Neuronal stem cell (in vitro differentiated cells): ENCODE measurements at regions not wholly inside any gene's neighbourhood (a gene's known extent, or its start where the extent isn't known, plus 50 kb on each side); places are given as distances from the start of the nearest gene placed in this dataset.

Experiments used
- DNase-seq: peaks from one replicate; pipeline ENCODE4 v3.0.0-alpha.2; 2013; ENCODE audit warnings: low spot score
- H2AFZ ChIP-seq: one replicate; pipeline ENCODE4 v1.6.1; 2013; ENCODE audit warnings: mild to moderate bottlenecking, low read length, inconsistent platforms
- H2AK5ac ChIP-seq: 2 replicates; pipeline ENCODE4 v1.6.1; 2013; ENCODE audit warnings: low read depth, mild to moderate bottlenecking, inconsistent platforms, low read length, moderate library complexity, mixed read lengths
- H2BK120ac ChIP-seq: 2 replicates; pipeline ENCODE4 v1.6.1; 2013; ENCODE audit warnings: low read depth, mild to moderate bottlenecking, inconsistent platforms, low read length, moderate library complexity, mixed read lengths
- H2BK12ac ChIP-seq: one replicate; pipeline ENCODE4 v1.6.1; 2013; ENCODE audit warnings: low read length, inconsistent platforms
- H2BK15ac ChIP-seq: 2 replicates; pipeline ENCODE4 v1.6.1; 2013; ENCODE audit warnings: mild to moderate bottlenecking, low read length, inconsistent platforms, mixed read lengths
- H2BK5ac ChIP-seq: one replicate; pipeline ENCODE4 v1.6.1; 2013; ENCODE audit warnings: inconsistent platforms, mild to moderate bottlenecking, low read length, moderate library complexity
- H3K14ac ChIP-seq: one replicate; pipeline ENCODE4 v1.6.1; 2013; ENCODE audit warnings: low read length, inconsistent platforms
- H3K18ac ChIP-seq: 2 replicates; pipeline ENCODE4 v1.6.1; 2013; ENCODE audit warnings: low read length, inconsistent platforms
- H3K23ac ChIP-seq: 2 replicates; pipeline ENCODE4 v1.6.1; 2013; ENCODE audit warnings: low read depth, mild to moderate bottlenecking, mixed read lengths, low read length, inconsistent platforms; ENCODE audit not compliant: poor library complexity
- H3K27ac ChIP-seq: replicated peaks from 3 replicates; pipeline ENCODE4 v1.5.1; 2013; ENCODE audit warnings: low read length, inconsistent platforms
- H3K27me3 ChIP-seq, 3 experiments: 2 replicates each; pipeline ENCODE4 v1.6.1; 2013; ENCODE audit warnings: low read length in 3 of 3, mild to moderate bottlenecking in 2 of 3, inconsistent platforms in 1 of 3, low read depth in 1 of 3, mixed read lengths in 1 of 3, moderate library complexity in 1 of 3; ENCODE audit not compliant: control insufficient read depth in 3 of 3, insufficient read depth in 3 of 3
- H3K36me3 ChIP-seq, 2 donors: replicated peaks in 1 of 2; 2 replicates each; pipeline ENCODE4 v1.6.1; 2013; ENCODE audit warnings: low read length in 2 of 2; ENCODE audit not compliant: control insufficient read depth in 2 of 2, insufficient read depth in 2 of 2
- H3K4ac ChIP-seq: 2 replicates; pipeline ENCODE4 v1.6.1; 2013; ENCODE audit warnings: inconsistent platforms, mild to moderate bottlenecking, low read length, moderate library complexity
- H3K4me1 ChIP-seq, 2 donors: 1 replicate in 1 of 2; 2 replicates in 1 of 2; pipeline ENCODE4 v1.6.1; 2013; ENCODE audit warnings: low read length in 2 of 2, low read depth in 1 of 2; ENCODE audit not compliant: control insufficient read depth in 2 of 2, insufficient read depth in 1 of 2
- H3K4me2 ChIP-seq: one replicate; pipeline ENCODE4 v1.6.1; 2013; ENCODE audit warnings: mild to moderate bottlenecking, low read length, inconsistent platforms; ENCODE audit not compliant: insufficient read depth, poor library complexity, severe bottlenecking
- H3K4me3 ChIP-seq, 2 donors: 2 replicates each; pipeline ENCODE4 v1.5.1; 2013; ENCODE audit warnings: low read length in 2 of 2, mild to moderate bottlenecking in 2 of 2, inconsistent platforms in 1 of 2, moderate library complexity in 1 of 2
- H3K79me1 ChIP-seq: one replicate; pipeline ENCODE4 v1.6.1; 2013; ENCODE audit warnings: low read depth, mild to moderate bottlenecking, inconsistent platforms, low read length, moderate library complexity
- H3K9ac ChIP-seq: one replicate; pipeline ENCODE4 v1.6.1; 2013; ENCODE audit warnings: mild to moderate bottlenecking, low read depth, low read length, inconsistent platforms; ENCODE audit not compliant: poor library complexity
- H3K9me3 ChIP-seq, 2 donors: replicated peaks in 1 of 2; 2 replicates each; pipeline versions ENCODE3 to v1.6.1; 2013; ENCODE audit warnings: low read length in 2 of 2, mild to moderate bottlenecking in 2 of 2, inconsistent platforms in 1 of 2, low read depth in 1 of 2, mixed read lengths in 1 of 2, moderate library complexity in 1 of 2; ENCODE audit not compliant: control insufficient read depth in 2 of 2, insufficient read depth in 1 of 2
- H4K8ac ChIP-seq: one replicate; pipeline ENCODE4 v1.6.1; 2013; ENCODE audit warnings: low read depth, mild to moderate bottlenecking, inconsistent platforms, low read length, moderate library complexity
- H4K91ac ChIP-seq: one replicate; pipeline ENCODE4 v1.6.1; 2013; ENCODE audit warnings: low read length, low read depth, mild to moderate bottlenecking, inconsistent platforms; ENCODE audit not compliant: poor library complexity
- WGBS, 2 donors: extraction: QIAGEN DNeasy Blood & Tissue Kit; methylation state at CpG; one replicate each; pipeline ENCODE4 v1.1.7; 2013; ENCODE audit warnings: missing lambda C conversion rate in 2 of 2, mixed read lengths in 1 of 2; ENCODE audit not compliant: insufficient read length in 2 of 2, insufficient replicate concordance in 1 of 2; ENCODE audit errors: extremely low coverage in 2 of 2; 5-methylcytosine and 5-hydroxymethylcytosine counted together

DNA sequence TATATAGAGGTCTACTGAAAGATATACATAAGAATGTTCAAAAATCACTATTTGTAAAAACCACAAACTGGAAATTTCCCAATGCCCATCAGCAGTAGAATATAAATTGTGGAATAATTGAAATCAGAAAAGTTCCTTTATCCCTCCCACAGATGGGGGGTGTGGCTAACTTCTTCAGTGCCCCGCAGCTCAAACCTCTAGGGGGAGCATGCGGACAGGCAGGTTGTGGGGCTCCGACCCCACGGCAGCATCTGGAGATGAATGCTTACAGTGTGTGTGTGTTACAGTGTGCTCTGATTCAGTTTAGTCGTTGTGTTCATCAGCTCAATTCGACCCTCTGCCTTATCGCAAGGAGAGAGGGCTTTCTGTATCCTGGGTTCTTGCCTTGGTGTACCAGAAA is 262.1 kb upstream of the LRRC7 start:
- Histone ChIP-seq H2BK120ac (no peak overlapping the region), H3K27me3 (no peaks in the 10 kb centered on the region), H3K14ac (no peak overlapping the region), H2BK5ac (no peak overlapping the region), H3K9ac (no peak overlapping the region), H3K4ac (no peak overlapping the region), H4K8ac (no peak overlapping the region), H3K4me2 (no peak overlapping the region), H3K23ac (no peak overlapping the region), H3K4me1 (no peaks in the 10 kb centered on the region), H3K4me3 (no peak overlapping the region), H2BK15ac (no peak overlapping the region), H3K36me3 (no peaks in the 10 kb centered on the region), H2AK5ac (no peak overlapping the region), H2BK12ac (no peak overlapping the region), H3K18ac (no peak overlapping the region), H3K9me3 (no peaks in the 10 kb centered on the region), H4K91ac (no peak overlapping the region), H2AFZ (no peak overlapping the region), H3K79me1 (no peaks in the 10 kb centered on the region), H3K27ac (no peak overlapping the region)
- no peak for DNase-seq
- no CpG with 5 or more reads among the region's 7 CpGs for WGBS, 2 donors

DNA sequence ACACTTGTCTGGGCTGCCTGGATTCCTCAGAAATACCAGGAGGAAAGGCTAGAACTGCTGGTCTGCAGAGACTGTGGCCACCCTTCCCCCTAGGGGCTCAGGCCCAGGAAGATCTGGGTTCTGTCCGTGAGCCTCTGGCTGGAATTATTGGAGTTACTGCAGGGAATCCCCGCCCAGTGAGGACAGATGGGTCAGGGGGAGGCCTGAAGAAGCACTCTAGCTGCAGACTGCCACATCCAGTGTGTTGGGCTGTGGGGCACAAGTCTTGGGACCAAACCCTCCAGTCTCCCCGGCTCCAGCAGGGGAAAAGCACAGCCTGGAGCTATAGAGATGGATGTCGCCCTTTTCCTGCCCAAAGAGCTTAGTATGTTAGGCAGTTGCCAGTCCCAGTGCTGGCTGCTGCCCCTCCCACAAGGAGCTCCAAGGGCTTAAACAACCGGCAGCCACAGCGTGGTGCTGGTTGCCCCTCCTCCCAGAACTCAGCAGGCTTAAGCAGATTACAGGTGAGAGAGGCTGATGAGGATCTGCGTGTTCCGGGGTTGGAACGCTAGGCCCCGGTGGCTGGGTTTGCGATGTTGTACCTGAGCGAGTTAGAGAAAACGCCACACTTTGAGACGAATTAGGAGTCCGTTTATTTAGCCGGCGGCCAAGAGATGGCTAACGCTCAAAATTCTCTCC is 255.5 kb upstream of the LRRC7 start:
- Histone ChIP-seq H3K18ac (peak overlapping the region; percentile 71), H4K91ac (no peak overlapping the region), H2AK5ac (peak overlapping the region; percentile 37), H2BK15ac (no peak overlapping the region), H3K4ac (no peak overlapping the region), H3K27ac (no peak overlapping the region), H3K9ac (no peak overlapping the region), H3K14ac (no peak overlapping the region), H3K23ac (peak overlapping the region; percentile 65), H4K8ac (no peak overlapping the region), H3K4me1 (peaks cover 6% of the 10 kb centered on the region in 2 donors), H3K79me1 (no peaks in the 10 kb centered on the region), H3K27me3 (no peaks in the 10 kb centered on the region), H2BK5ac (no peak overlapping the region), H3K4me3 (no peak overlapping the region), H3K9me3 (no peaks in the 10 kb centered on the region), H3K36me3 (no peaks in the 10 kb centered on the region), H2AFZ (no peak overlapping the region), H2BK120ac (no peak overlapping the region), H2BK12ac (no peak overlapping the region), H3K4me2 (no peak overlapping the region)
- no CpG with 5 or more reads among the region's 18 CpGs for WGBS, 2 donors
- DNase-seq, result no peak

DNA sequence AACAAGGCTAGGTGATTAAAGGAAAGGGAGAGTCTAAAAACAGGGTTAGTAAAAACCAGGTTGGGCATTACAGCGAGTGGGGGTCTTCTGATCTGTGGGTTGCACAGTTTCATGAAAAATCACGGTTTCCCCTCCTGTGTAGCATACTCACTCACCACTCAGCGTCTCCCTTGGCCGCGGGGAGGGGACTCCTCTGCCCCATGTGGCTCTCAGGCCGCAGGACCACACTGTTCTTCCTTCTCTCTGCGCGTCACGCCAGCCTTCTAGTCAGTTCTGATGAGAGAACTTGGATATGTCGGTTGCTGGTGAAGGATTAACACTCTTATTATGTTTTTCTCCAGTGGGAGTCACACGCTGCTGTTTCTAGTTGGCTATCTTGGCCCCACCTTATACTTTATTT is 254.6 kb upstream of the LRRC7 start:
- Histone ChIP-seq H3K9ac (no peak overlapping the region), H3K4me1 (peaks cover 6% of the 10 kb centered on the region in 2 donors), H3K36me3 (no peaks in the 10 kb centered on the region), H4K91ac (no peak overlapping the region), H3K18ac (peak overlapping the region; percentile 9), H3K27ac (no peak overlapping the region), H2BK5ac (no peak overlapping the region), H3K14ac (no peak overlapping the region), H2AFZ (no peak overlapping the region), H3K9me3 (no peaks in the 10 kb centered on the region), H2BK120ac (no peak overlapping the region), H3K23ac (no peak overlapping the region), H4K8ac (no peak overlapping the region), H3K79me1 (no peaks in the 10 kb centered on the region), H2BK12ac (no peak overlapping the region), H3K4me2 (no peak overlapping the region), H3K4ac (no peak overlapping the region), H3K27me3 (no peaks in the 10 kb centered on the region), H2AK5ac (no peak overlapping the region), H2BK15ac (no peak overlapping the region), H3K4me3 (no peak overlapping the region)
- WGBS, 2 donors, result no CpG with 5 or more reads among the region's 11 CpGs
- no peak for DNase-seq

DNA sequence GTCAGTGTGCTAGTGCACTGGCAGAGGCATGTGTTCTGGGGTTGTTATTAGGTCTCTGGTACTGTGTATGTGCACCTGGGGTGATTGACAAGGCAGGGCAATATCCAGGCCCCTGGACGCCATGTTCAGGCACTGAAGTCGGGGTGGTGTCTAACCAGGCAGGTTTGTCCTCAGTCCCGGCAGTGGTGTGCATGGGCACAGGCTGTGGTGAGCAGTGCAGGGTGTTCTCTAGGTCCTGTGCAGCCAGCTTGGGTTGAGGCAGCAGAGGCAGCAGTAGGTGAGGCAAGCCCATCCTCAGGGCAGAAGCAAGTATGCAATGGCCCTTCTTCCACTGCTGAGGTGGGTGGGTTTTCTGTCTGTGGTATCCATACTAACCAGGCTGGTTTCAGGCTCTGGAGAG is 252.3 kb upstream of the LRRC7 start:
- H3K4me3 ChIP-seq, result peak overlapping the region in 1 of 2 donors; percentile 41
- H3K27ac ChIP-seq, result no peak overlapping the region
- H2BK120ac ChIP-seq, result peak overlapping the region; percentile 5
- peak overlapping the region; percentile 72 for H3K18ac ChIP-seq
- H2BK5ac ChIP-seq, result no peak overlapping the region
- peak overlapping the region; percentile 58 for H2BK12ac ChIP-seq
- no peak overlapping the region for H3K4ac ChIP-seq
- no peaks in the 10 kb centered on the region for H3K36me3 ChIP-seq
- H3K9ac ChIP-seq, result peak overlapping the region; percentile 44
- no peak overlapping the region for H3K4me2 ChIP-seq
- H3K79me1 ChIP-seq, result no peaks in the 10 kb centered on the region
- H3K9me3 ChIP-seq, result no peaks in the 10 kb centered on the region
- H2AFZ ChIP-seq, result no peak overlapping the region
- H3K27me3 ChIP-seq, result no peaks in the 10 kb centered on the region
- peak overlapping the region; percentile 89 for H4K8ac ChIP-seq
- DNase-seq, result no peak
- H3K14ac ChIP-seq, result no peak overlapping the region
- H2BK15ac ChIP-seq, result no peak overlapping the region
- peaks cover 6% of the 10 kb centered on the region in 2 donors for H3K4me1 ChIP-seq
- no CpG with 5 or more reads among the region's 3 CpGs for WGBS, 2 donors
- no peak overlapping the region for H4K91ac ChIP-seq
- H2AK5ac ChIP-seq, result no peak overlapping the region
- H3K23ac ChIP-seq, result peak overlapping the region; percentile 80
